ENCODE measurements at regions not wholly inside any gene's neighbourhood (a gene's known extent, or its start where the extent isn't known, plus 50 kb on each side); places are given as distances from the start of the nearest gene placed in this dataset.

- Histone ChIP-seq H3K4me1 (ENCODE audit: control insufficient read depth in 4 of 4, insufficient read depth in 4 of 4, low read length in 3 of 4) (no peaks in the 10 kb centered on the region), H3K4me3 (ENCODE audit: low read depth in 1 of 3, low read length in 3 of 3) (no peak overlapping the region), H3K9ac (ENCODE audit: low read depth in 1 of 2, low read length in 2 of 2) (no peak overlapping the region), H3K27me3 (ENCODE audit: control insufficient read depth in 4 of 4, insufficient read depth in 4 of 4, low read length in 3 of 4) (no peaks in the 10 kb centered on the region), H3K27ac (ENCODE audit: low read depth in 1 of 2, low read length in 2 of 2) (no peak overlapping the region), H3K36me3 (ENCODE audit: control insufficient read depth in 4 of 4, insufficient read depth in 3 of 4, low read depth in 1 of 4, low read length in 3 of 4) (no peaks in the 10 kb centered on the region), H3K9me3 (ENCODE audit: control insufficient read depth in 4 of 4, low read length in 3 of 4) (no peaks in the 10 kb centered on the region)
- 82% methylated on average over 4 of the region's 4 CpGs for WGBS
- TF ChIP-seq REST (IDR thresholded peaks at IDR 0.05) (no peak), MAX (IDR thresholded peaks at IDR 0.05) (no peak), HNF4A (conservative IDR thresholded peaks at IDR 0.05) (no peak), SP1 (IDR thresholded peaks at IDR 0.05) (no peak), TAF1 (conservative IDR thresholded peaks at IDR 0.05) (no peak)
- no peak for DNase-seq (ENCODE audit: low spot score)
Measured at GRCh38 chr13:80946008-80946802, 605.3 kb upstream of the SPRY2 start.

GRCh38 chr13:80945328-80945727 is 604.4 kb upstream of the SPRY2 start:
- DNase-seq (ENCODE audit: low spot score) = peak; percentile 37
- Histone ChIP-seq H3K27ac (ENCODE audit: low read depth in 1 of 2, low read length in 2 of 2) (no peak overlapping the region), H3K4me3 (ENCODE audit: low read depth in 1 of 3, low read length in 3 of 3) (no peak overlapping the region), H3K36me3 (ENCODE audit: control insufficient read depth in 4 of 4, insufficient read depth in 3 of 4, low read depth in 1 of 4, low read length in 3 of 4) (no peaks in the 10 kb centered on the region), H3K9ac (ENCODE audit: low read depth in 1 of 2, low read length in 2 of 2) (no peak overlapping the region), H3K9me3 (ENCODE audit: control insufficient read depth in 4 of 4, low read length in 3 of 4) (no peaks in the 10 kb centered on the region), H3K27me3 (ENCODE audit: control insufficient read depth in 4 of 4, insufficient read depth in 4 of 4, low read length in 3 of 4) (no peaks in the 10 kb centered on the region), H3K4me1 (ENCODE audit: control insufficient read depth in 4 of 4, insufficient read depth in 4 of 4, low read length in 3 of 4) (no peaks in the 10 kb centered on the region)
- TF ChIP-seq ATF3 (IDR thresholded peaks at IDR 0.05) (no peak), NR2F2 (IDR thresholded peaks at IDR 0.05) (no peak), FOXA2 (IDR thresholded peaks at IDR 0.05) (no peak), EGR1 (IDR thresholded peaks at IDR 0.05; ENCODE audit: low read depth in 2 of 2) (no peak), RXRA (IDR thresholded peaks at IDR 0.05) (no peak), YY1 (IDR thresholded peaks at IDR 0.05) (no peak), HNF4G (IDR thresholded peaks at IDR 0.05) (no peak), SP1 (IDR thresholded peaks at IDR 0.05) (no peak), RAD21 (IDR thresholded peaks at IDR 0.05) (no peak), HNF4A (conservative IDR thresholded peaks at IDR 0.05) (no peak), FOXA1 (IDR thresholded peaks at IDR 0.05) (no peak), JUND (IDR thresholded peaks at IDR 0.05) (no peak), TAF1 (conservative IDR thresholded peaks at IDR 0.05) (no peak), GABPA (IDR thresholded peaks at IDR 0.05 in 1 of 2, conservative IDR thresholded peaks at IDR 0.05 in 1 of 2) (no peak), MAX (IDR thresholded peaks at IDR 0.05) (no peak), REST (IDR thresholded peaks at IDR 0.05) (no peak), ZBTB33 (IDR thresholded peaks at IDR 0.05) (no peak), CTCF (IDR thresholded peaks at IDR 0.05; ENCODE audit: low read depth, low read length, missing input control) (no peak)
- 35% methylated on average over 3 of the region's 3 CpGs for whole genome bisulfite sequencing
